ENCODE measurements at regions not wholly inside any gene's neighbourhood (a gene's known extent, or its start where the extent isn't known, plus 50 kb on each side); places are given as distances from the start of the nearest gene placed in this dataset.

DNA sequence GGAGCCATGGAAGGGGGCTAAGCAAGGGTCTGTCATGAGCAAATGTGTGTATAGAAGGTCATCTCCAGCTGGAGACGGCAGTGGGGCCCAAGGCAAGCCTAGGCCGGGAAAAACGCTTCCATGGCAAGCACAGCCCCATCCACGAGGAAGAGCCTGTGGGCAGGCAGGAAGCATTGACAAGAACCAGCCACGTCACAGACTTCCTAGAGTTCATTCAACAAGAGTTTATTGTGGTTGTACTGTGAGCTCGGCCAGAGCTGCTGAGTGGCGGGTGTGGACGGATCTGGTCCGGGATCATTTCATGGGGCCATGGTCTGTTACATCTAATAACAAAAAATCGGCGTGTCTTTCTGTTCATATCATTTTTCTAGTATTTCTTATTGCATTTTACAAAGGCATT is 311.7 kb downstream of the TMEM121 start:
- Histone ChIP-seq H3K4me3 (ENCODE audit: low read length) (no peak overlapping the region), H3K4me1 (ENCODE audit: control insufficient read depth, insufficient read depth, low read length) (no peaks in the 10 kb centered on the region), H3K27ac (ENCODE audit: low read length) (no peak overlapping the region), H3K9me3 (ENCODE audit: control insufficient read depth, insufficient read depth, low read length) (no peaks in the 10 kb centered on the region), H3K36me3 (ENCODE audit: control insufficient read depth, insufficient read depth, low read length) (no peaks in the 10 kb centered on the region), H3K27me3 (ENCODE audit: control insufficient read depth, insufficient read depth, low read length) (no peaks in the 10 kb centered on the region)
- H3K9me3 Mint-ChIP-seq: no peaks in the 10 kb centered on the region
- H3K4me3 Mint-ChIP-seq: no peak overlapping the region
- TF ChIP-seq, protein P1, sequence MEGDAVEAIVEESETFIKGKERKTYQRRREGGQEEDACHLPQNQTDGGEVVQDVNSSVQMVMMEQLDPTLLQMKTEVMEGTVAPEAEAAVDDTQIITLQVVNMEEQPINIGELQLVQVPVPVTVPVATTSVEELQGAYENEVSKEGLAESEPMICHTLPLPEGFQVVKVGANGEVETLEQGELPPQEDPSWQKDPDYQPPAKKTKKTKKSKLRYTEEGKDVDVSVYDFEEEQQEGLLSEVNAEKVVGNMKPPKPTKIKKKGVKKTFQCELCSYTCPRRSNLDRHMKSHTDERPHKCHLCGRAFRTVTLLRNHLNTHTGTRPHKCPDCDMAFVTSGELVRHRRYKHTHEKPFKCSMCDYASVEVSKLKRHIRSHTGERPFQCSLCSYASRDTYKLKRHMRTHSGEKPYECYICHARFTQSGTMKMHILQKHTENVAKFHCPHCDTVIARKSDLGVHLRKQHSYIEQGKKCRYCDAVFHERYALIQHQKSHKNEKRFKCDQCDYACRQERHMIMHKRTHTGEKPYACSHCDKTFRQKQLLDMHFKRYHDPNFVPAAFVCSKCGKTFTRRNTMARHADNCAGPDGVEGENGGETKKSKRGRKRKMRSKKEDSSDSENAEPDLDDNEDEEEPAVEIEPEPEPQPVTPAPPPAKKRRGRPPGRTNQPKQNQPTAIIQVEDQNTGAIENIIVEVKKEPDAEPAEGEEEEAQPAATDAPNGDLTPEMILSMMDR (IDR thresholded peaks at IDR 0.05): no peak
- intact Hi-C loops (cut with micrococcal nuclease): no loop called here
- H3K36me3 Mint-ChIP-seq: no peaks in the 10 kb centered on the region
- no peak overlapping the region for H3K27ac Mint-ChIP-seq
- no peak for ATAC-seq
- 85% methylated on average over 9 of the region's 11 CpGs for WGBS (ENCODE audit: insufficient coverage)
- H3K27me3 Mint-ChIP-seq (ENCODE audit: low read depth in 2 of 2): no peaks in the 10 kb centered on the region
- H3K4me1 Mint-ChIP-seq: no peaks in the 10 kb centered on the region
- DNase-seq: no peak

DNA sequence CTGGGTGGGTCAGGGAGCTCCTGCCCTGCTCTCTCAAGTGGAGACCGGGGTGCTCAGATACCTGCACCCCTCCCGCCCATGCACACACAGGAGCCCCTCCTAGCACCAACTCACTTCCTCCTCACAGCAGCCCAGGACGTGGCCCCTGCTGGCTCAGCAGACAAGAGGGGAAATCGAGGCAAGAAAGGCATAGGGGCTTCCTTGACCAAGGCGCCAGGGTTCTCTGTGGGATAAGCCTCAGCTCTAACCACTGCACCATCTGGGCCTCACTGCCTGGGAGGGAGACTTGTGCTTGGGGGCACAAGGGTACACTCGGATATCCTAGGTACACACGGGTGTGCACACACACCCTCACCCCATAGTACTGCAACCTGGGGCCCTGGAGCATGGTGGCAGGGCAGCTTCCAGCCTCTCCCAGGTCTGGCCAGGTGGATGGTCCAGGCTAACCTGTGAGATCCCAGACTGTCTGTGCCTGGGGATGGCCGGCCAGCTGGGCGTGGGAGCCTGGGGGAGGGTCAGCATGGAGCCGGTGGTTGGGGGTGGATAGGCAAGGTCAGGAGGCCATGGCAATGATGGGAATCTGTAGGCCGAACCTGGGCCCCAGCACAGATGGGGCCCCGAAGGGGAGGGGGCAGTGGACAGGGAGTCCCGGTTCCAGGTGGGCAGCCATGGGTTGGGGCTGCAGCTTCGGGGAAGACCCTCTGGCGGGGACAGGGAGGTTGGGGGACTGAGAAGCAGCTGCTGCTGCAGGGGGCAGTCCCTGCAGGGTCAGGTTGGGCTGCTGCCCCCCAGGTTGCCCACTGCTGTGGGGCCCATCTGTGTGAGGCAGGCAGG is 312.4 kb downstream of the TMEM121 start:
- H3K36me3 Mint-ChIP-seq: no peaks in the 10 kb centered on the region
- H3K27ac Mint-ChIP-seq: no peak overlapping the region
- H3K4me3 Mint-ChIP-seq: no peak overlapping the region
- no peaks in the 10 kb centered on the region for H3K27me3 Mint-ChIP-seq (ENCODE audit: low read depth in 2 of 2)
- ATAC-seq (no peak), DNase-seq (no peak)
- H3K4me1 Mint-ChIP-seq: no peaks in the 10 kb centered on the region
- H3K27me3 ChIP-seq (ENCODE audit: control insufficient read depth, insufficient read depth, low read length): no peaks in the 10 kb centered on the region
- H3K4me3 ChIP-seq (ENCODE audit: low read length): no peak overlapping the region
- H3K9me3 Mint-ChIP-seq: no peaks in the 10 kb centered on the region
- H3K9me3 ChIP-seq (ENCODE audit: control insufficient read depth, insufficient read depth, low read length): no peaks in the 10 kb centered on the region
- 85% methylated on average over 15 of the region's 15 CpGs for WGBS (ENCODE audit: insufficient coverage)
- TF ChIP-seq, protein P1 (IDR thresholded peaks at IDR 0.05): no peak
- H3K36me3 ChIP-seq (ENCODE audit: control insufficient read depth, insufficient read depth, low read length): no peaks in the 10 kb centered on the region
- intact Hi-C loops (cut with micrococcal nuclease): no loop called here
- no peak overlapping the region for H3K27ac ChIP-seq (ENCODE audit: low read length)
- no peaks in the 10 kb centered on the region for H3K4me1 ChIP-seq (ENCODE audit: control insufficient read depth, insufficient read depth, low read length)

DNA sequence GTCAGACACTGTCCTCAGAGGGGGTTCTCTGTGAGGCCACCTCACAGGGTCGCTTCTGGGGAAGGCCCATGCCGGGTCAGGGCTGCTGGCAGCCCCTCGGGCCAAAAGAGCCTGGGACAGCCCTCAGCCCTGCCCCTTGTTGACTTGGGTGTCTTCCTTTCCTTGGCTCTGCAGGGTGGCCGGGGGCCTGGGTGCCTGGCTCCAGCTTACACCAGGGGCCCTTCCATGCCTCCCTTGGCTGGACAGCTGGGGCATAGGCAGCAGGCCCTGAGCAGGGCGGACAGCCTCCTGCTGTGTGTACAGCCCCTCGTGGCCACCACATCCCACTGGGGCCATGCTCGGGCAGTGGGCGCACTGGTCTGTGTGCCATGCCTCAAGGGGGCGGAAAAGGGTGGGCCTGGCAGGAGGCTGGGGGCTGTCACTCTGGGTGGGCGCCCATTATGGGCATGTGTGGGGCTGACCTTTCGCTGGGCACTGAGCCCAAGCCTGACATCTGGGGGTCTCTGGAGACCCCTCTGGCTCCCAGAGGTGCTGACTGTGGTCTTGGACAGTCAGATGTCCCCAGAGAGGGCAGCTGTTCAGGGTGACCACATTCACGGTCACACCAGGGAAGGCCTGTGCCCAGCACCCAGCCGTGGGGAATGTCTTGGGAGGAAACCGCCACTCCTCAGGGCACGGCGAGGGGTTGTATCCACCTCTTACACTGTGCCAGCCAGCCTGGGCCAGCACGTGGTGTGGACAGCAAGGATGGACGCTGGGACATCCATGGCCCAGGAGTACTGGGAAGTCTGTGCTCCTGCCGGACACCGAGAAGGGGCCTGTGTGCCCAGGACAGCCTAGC is 313.3 kb downstream of the TMEM121 start:
- WGBS (ENCODE audit: insufficient coverage): 93% methylated on average over 20 of the region's 20 CpGs
- H3K36me3 Mint-ChIP-seq: no peaks in the 10 kb centered on the region
- intact Hi-C loops (cut with micrococcal nuclease): no loop called here
- H3K9me3 Mint-ChIP-seq: no peaks in the 10 kb centered on the region
- Histone ChIP-seq H3K36me3 (ENCODE audit: control insufficient read depth, insufficient read depth, low read length) (no peaks in the 10 kb centered on the region), H3K27ac (ENCODE audit: low read length) (no peak overlapping the region), H3K27me3 (ENCODE audit: control insufficient read depth, insufficient read depth, low read length) (no peaks in the 10 kb centered on the region), H3K4me1 (ENCODE audit: control insufficient read depth, insufficient read depth, low read length) (no peaks in the 10 kb centered on the region), H3K9me3 (ENCODE audit: control insufficient read depth, insufficient read depth, low read length) (no peaks in the 10 kb centered on the region), H3K4me3 (ENCODE audit: low read length) (no peak overlapping the region)
- DNase-seq (no peak), ATAC-seq (no peak)
- TF ChIP-seq, protein P1 (IDR thresholded peaks at IDR 0.05): no peak
- H3K4me3 Mint-ChIP-seq: no peak overlapping the region
- H3K27me3 Mint-ChIP-seq (ENCODE audit: low read depth in 2 of 2): no peaks in the 10 kb centered on the region
- no peak overlapping the region for H3K27ac Mint-ChIP-seq
- H3K4me1 Mint-ChIP-seq: no peaks in the 10 kb centered on the region

Data from natural killer cell (primary cell).